Endothelial cell of umbilical vein (primary cell): ENCODE measurements at regions not wholly inside any gene's neighbourhood (a gene's known extent, or its start where the extent isn't known, plus 50 kb on each side); places are given as distances from the start of the nearest gene placed in this dataset.

Experiments used
- BruUV-seq: library from RNA; stranded (reverse); fragments of 400-500 nt; replicated peaks from 2 replicates; lab custom pipeline; 2021; lab: Mats Ljungman, UMichigan
- CTCF ChIA-PET: fragments of 300-600, 350-600 bp; sonication (Branson Sonifier 250); formaldehyde crosslinking; loops from one replicate; lab custom pipeline; 2021; ENCODE audit warnings: antibody characterized with exemption, inconsistent platforms; lab: Charles Lee
- POLR2A ChIA-PET: fragments of 300-600, 350-600 bp; sonication (Branson Sonifier 250); formaldehyde crosslinking; loops from one replicate; lab custom pipeline; 2021; ENCODE audit warnings: antibody characterized with exemption, inconsistent platforms; lab: Charles Lee
- DNase-seq: peaks from one replicate; pipeline ENCODE4 v3.0.0-alpha.2; 2011; ENCODE audit warnings: low read depth, low spot score
- FAIRE-seq: peaks from 2 replicates; lab custom pipeline; 2011; peaks lifted over from hg19 to GRCh38; lab: Jason Lieb, UNC
- H2AFZ ChIP-seq: 2 replicates; pipeline ENCODE4 v1.6.0; 2012; ENCODE audit warnings: low read depth, low read length, control low read depth, inconsistent platforms
- H3K27ac ChIP-seq: 2 replicates; pipeline ENCODE4 v1.5.1; 2011; ENCODE audit warnings: low read depth, mild to moderate bottlenecking, control low read depth, low read length, moderate library complexity; ENCODE audit not compliant: insufficient read depth
- H3K27me3 ChIP-seq, 2 experiments: 2 replicates each; pipeline versions ENCODE4 v1.6.0 to v1.6.1; 2011; ENCODE audit warnings: low read length in 2 of 2, mixed read lengths in 1 of 2; ENCODE audit not compliant: control insufficient read depth in 2 of 2, insufficient read depth in 2 of 2
- H3K36me3 ChIP-seq, 2 experiments: 2 replicates in 1 of 2; 3 replicates in 1 of 2; pipeline ENCODE4 v1.5.1; 2011; ENCODE audit warnings: low read length in 2 of 2, mild to moderate bottlenecking in 1 of 2, moderate library complexity in 1 of 2; ENCODE audit not compliant: control insufficient read depth in 2 of 2, insufficient read depth in 2 of 2; ENCODE audit errors: extremely low read depth in 1 of 2
- H3K4me1 ChIP-seq: 3 replicates; pipeline ENCODE4 v1.5.1; 2011; ENCODE audit warnings: mild to moderate bottlenecking, low read length; ENCODE audit not compliant: control insufficient read depth, insufficient read depth; ENCODE audit errors: extremely low read depth
- H3K4me2 ChIP-seq: 2 replicates; pipeline ENCODE4 v1.6.1; 2011; ENCODE audit warnings: low read length, control low read depth, mixed read lengths; ENCODE audit not compliant: insufficient read depth
- H3K4me3 ChIP-seq, 3 experiments: fragments of 200-600 bp in 1 of 3; sonication (generic), shearing (Covaris generic) in 1 of 3; replicated peaks in 1 of 3; 2 replicates each; pipeline ENCODE4 v1.5.1; 2011 to 2016; ENCODE audit warnings: control low read depth in 3 of 3, low read length in 3 of 3, mild to moderate bottlenecking in 2 of 3, inconsistent platforms in 1 of 3, low read depth in 1 of 3, moderate library complexity in 1 of 3; ENCODE audit not compliant: insufficient read depth in 1 of 3
- H3K79me2 ChIP-seq: 2 replicates; pipeline ENCODE4 v1.6.0; 2012; ENCODE audit warnings: low read length, inconsistent platforms; ENCODE audit not compliant: control insufficient read depth, insufficient read depth
- H3K9ac ChIP-seq: replicated peaks from 2 replicates; pipeline ENCODE3; 2011; ENCODE audit warnings: low read length, control low read depth; ENCODE audit not compliant: insufficient read depth; ENCODE audit errors: extremely low read depth
- H3K9me1 ChIP-seq: replicated peaks from 3 replicates; pipeline ENCODE4 v1.6.0; 2011; ENCODE audit warnings: mild to moderate bottlenecking, low read length; ENCODE audit not compliant: control insufficient read depth, insufficient read depth; ENCODE audit errors: extremely low read depth
- H3K9me3 ChIP-seq: replicated peaks from 2 replicates; pipeline ENCODE4 v1.5.1; 2012; ENCODE audit warnings: low read length, inconsistent platforms; ENCODE audit not compliant: control insufficient read depth, insufficient read depth
- H4K20me1 ChIP-seq: replicated peaks from 2 replicates; pipeline ENCODE3; 2011; ENCODE audit warnings: mild to moderate bottlenecking, low read length; ENCODE audit not compliant: control insufficient read depth, insufficient read depth; ENCODE audit errors: extremely low read depth
- CTCF ChIP-seq, 2 donors: IDR thresholded peaks; 1 replicate in 1 of 2; 2 replicates in 1 of 2; pipeline ENCODE4 v1.5.1; 2011; ENCODE audit warnings: low read length in 2 of 2, mild to moderate bottlenecking in 2 of 2, moderate library complexity in 2 of 2, control low read depth in 1 of 2, inconsistent platforms in 1 of 2, low read depth in 1 of 2; ENCODE audit not compliant: insufficient read depth in 1 of 2; ENCODE audit errors: extremely low read depth in 1 of 2
- EZH2 ChIP-seq: IDR thresholded peaks from 2 replicates; pipeline ENCODE4 v1.6.1; 2012; ENCODE audit warnings: borderline replicate concordance, low read depth, mild to moderate bottlenecking, moderate library complexity, low read length, inconsistent platforms; ENCODE audit not compliant: severe bottlenecking
- FOS ChIP-seq: IDR thresholded peaks from 2 replicates; pipeline ENCODE4 v1.6.1; 2011; ENCODE audit warnings: mild to moderate bottlenecking, low read length, moderate library complexity, borderline replicate concordance; ENCODE audit not compliant: insufficient read depth
- GATA2 ChIP-seq: IDR thresholded peaks from 2 replicates; pipeline ENCODE4 v1.7.0; 2011; ENCODE audit warnings: low read depth, mild to moderate bottlenecking, moderate library complexity, mixed read lengths, low read length; ENCODE audit not compliant: insufficient read length, insufficient read depth
- JUN ChIP-seq: IDR thresholded peaks from 2 replicates; pipeline ENCODE4 v1.6.1; 2011; ENCODE audit warnings: borderline replicate concordance, low read depth; ENCODE audit not compliant: insufficient read length, insufficient read depth
- MAX ChIP-seq: IDR thresholded peaks from 2 replicates; pipeline ENCODE4 v1.6.1; 2011; ENCODE audit not compliant: insufficient read depth, insufficient read length
- MYC ChIP-seq: IDR thresholded peaks from one replicate; pipeline ENCODE4 v1.6.1; 2011; ENCODE audit warnings: mild to moderate bottlenecking, low read depth, low read length
- POLR2A ChIP-seq: IDR thresholded peaks from 2 replicates; pipeline ENCODE4 v1.6.1; 2012; ENCODE audit warnings: low read depth, mild to moderate bottlenecking, control low read depth, low read length
- POLR2AphosphoS5 ChIP-seq: IDR thresholded peaks from 2 replicates; pipeline ENCODE4 v1.6.1; 2012; ENCODE audit warnings: low read depth, mild to moderate bottlenecking, control low read depth, low read length, moderate library complexity; ENCODE audit not compliant: insufficient read depth
- dilution Hi-C: fragments of 300-500 bp; cut with MboI; formaldehyde crosslinking; loops from one replicate; pipeline ENCODE4 v1.15.0; 2019; ENCODE audit warnings: low sequenced_read_pairs; ENCODE audit not compliant: extremely low pct_ligation_motif_present
- intact Hi-C: fragments of 100-400 bp; cut with micrococcal nuclease; formaldehyde crosslinking; loops from one replicate; pipeline ENCODE4 v1.10.0; 2022

DNA sequence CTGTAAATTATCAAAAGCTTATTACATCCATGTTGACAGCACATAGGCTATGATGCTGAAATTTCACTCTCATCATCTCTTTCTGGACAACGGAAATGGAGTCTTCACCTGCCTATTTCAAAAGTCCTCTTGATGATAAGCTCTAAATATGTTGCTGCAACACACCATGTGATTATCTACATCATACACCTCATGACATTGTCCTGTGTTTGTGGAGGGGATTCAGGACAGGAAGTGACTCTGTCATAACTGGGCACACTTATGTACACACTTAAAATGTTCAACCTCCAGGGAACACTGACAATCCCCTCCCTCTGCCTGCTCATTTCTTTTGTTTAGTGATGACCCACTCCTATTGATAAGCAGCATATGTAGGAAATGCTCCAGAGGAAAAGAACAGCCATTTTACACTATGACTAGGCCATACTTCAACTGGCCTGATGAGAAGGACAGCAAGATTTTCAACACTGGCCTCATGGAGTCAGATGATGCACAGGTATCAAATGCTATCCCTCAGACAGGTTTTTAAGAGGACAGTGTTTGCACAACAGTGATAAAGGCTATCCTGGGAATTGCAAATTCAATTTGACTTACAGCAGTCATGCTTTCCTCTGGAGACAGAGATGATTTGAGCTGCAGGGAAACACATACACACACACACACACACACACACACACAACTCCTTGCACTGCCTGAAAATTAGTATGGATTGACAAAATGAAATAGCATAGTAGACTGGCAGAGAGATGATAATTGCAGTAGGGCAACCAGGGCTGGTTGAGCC, 163.3 kb upstream of the RASGEF1B start:
- dilution Hi-C loops (no loop called here), intact Hi-C loops (no loop called here)
- no TSS peak for BruUV-seq
- H3K4me3 ChIP-seq, result no peak overlapping the region
- TF ChIP-seq EZH2, result no peak
- no peak for TF ChIP-seq POLR2A
- no peak for TF ChIP-seq GATA2
- no peak for TF ChIP-seq CTCF (IDR thresholded peaks at IDR 0.05; ENCODE audit: extremely low read depth in 1 of 2, insufficient read depth in 1 of 2, low read depth in 1 of 2, low read length in 2 of 2)
- no peak for TF ChIP-seq FOS
- no peak for TF ChIP-seq MAX
- no peak for TF ChIP-seq POLR2AphosphoS5
- no peak for TF ChIP-seq JUN
- no peak for TF ChIP-seq MYC
- H3K79me2 ChIP-seq, result no peaks in the 10 kb centered on the region
- no peak overlapping the region for H3K27ac ChIP-seq
- no peaks in the 10 kb centered on the region for H3K9me3 ChIP-seq
- no peak overlapping the region for H3K9ac ChIP-seq
- no peaks in the 10 kb centered on the region for H3K4me1 ChIP-seq
- ChIA-PET POLR2A (no interaction called here), CTCF (no interaction called here)
- H3K36me3 ChIP-seq, result no peaks in the 10 kb centered on the region
- DNase-seq (no peak), FAIRE-seq (no peak)
- H3K27me3 ChIP-seq, result no peaks in the 10 kb centered on the region
- no peak overlapping the region for H3K4me2 ChIP-seq
- no peaks in the 10 kb centered on the region for H3K9me1 ChIP-seq
- H2AFZ ChIP-seq, result no peak overlapping the region
- no peaks in the 10 kb centered on the region for H4K20me1 ChIP-seq
